Hepatocyte (in vitro differentiated cells): ENCODE measurements at regions not wholly inside any gene's neighbourhood (a gene's known extent, or its start where the extent isn't known, plus 50 kb on each side); places are given as distances from the start of the nearest gene placed in this dataset.

Experiments used
- DNase-seq: peaks from one replicate; pipeline ENCODE4 v3.0.0-alpha.2; 2016; ENCODE audit warnings: low spot score
- H2AFZ ChIP-seq: fragments of 200-600 bp; sonication (generic); 2 replicates; pipeline ENCODE4 v1.6.0; 2016; ENCODE audit warnings: antibody characterized with exemption, mild to moderate bottlenecking
- H3K27ac ChIP-seq: fragments of 200-600 bp; sonication (generic); 2 replicates; pipeline ENCODE4 v1.5.1; 2016; ENCODE audit warnings: mild to moderate bottlenecking
- H3K27me3 ChIP-seq: fragments of 200-600 bp; sonication (generic); 2 replicates; pipeline ENCODE4 v1.6.1; 2016
- H3K36me3 ChIP-seq: fragments of 200-600 bp; sonication (generic); replicated peaks from 2 replicates; pipeline ENCODE4 v1.5.1; 2016; ENCODE audit warnings: low read depth; ENCODE audit not compliant: insufficient read depth
- H3K4me1 ChIP-seq: fragments of 200-600 bp; sonication (generic); 2 replicates; pipeline ENCODE4 v1.5.1; 2016; ENCODE audit warnings: mild to moderate bottlenecking, moderate library complexity; ENCODE audit not compliant: insufficient read depth
- H3K4me2 ChIP-seq: fragments of 200-600 bp; sonication (generic); 2 replicates; pipeline ENCODE4 v1.6.0; 2016
- H3K4me3 ChIP-seq: fragments of 200-600 bp; sonication (generic); 2 replicates; pipeline ENCODE4 v1.5.1; 2016; ENCODE audit warnings: mild to moderate bottlenecking
- H3K79me2 ChIP-seq: fragments of 200-600 bp; sonication (generic); 2 replicates; pipeline ENCODE4 v1.6.0; 2017; ENCODE audit warnings: mild to moderate bottlenecking
- H3K9me2 ChIP-seq: fragments of 200-600 bp; sonication (generic); replicated peaks from 2 replicates; pipeline ENCODE4 v1.6.0; 2017; ENCODE audit warnings: mild to moderate bottlenecking; ENCODE audit not compliant: insufficient read depth
- H3K9me3 ChIP-seq: fragments of 200-600 bp; sonication (generic); 2 replicates; pipeline ENCODE4 v1.5.1; 2016; ENCODE audit warnings: low read depth, mild to moderate bottlenecking
- H4K20me1 ChIP-seq: fragments of 200-600 bp; sonication (generic); 2 replicates; pipeline ENCODE4 v1.6.0; 2016; ENCODE audit warnings: mild to moderate bottlenecking; ENCODE audit not compliant: insufficient read depth, poor library complexity, severe bottlenecking
- CTCF ChIP-seq: fragments of 200-600 bp; sonication (generic); IDR thresholded peaks from 2 replicates; pipeline ENCODE4 v1.5.1; 2016; ENCODE audit warnings: antibody characterized with exemption, mild to moderate bottlenecking; ENCODE audit not compliant: poor library complexity
- EZH2 ChIP-seq: fragments of 200-600 bp; sonication (generic); IDR thresholded peaks from 2 replicates; pipeline ENCODE4 v1.6.1; 2016; ENCODE audit warnings: antibody characterized with exemption, mild to moderate bottlenecking, borderline replicate concordance
- EZH2phosphoT487 ChIP-seq: fragments of 200-600 bp; sonication (generic); IDR thresholded peaks from one replicate; pipeline ENCODE4 v1.6.1; 2018; ENCODE audit warnings: antibody characterized with exemption, mild to moderate bottlenecking, low read depth, moderate library complexity; ENCODE audit not compliant: unreplicated experiment, severe bottlenecking
- WGBS: methylation state at CpG from one replicate; pipeline ENCODE4 v1.1.6; 2016; ENCODE audit warnings: low lambda C conversion rate; ENCODE audit errors: missing lambda C conversion rate; 5-methylcytosine and 5-hydroxymethylcytosine counted together

GRCh38 chr18:77393519-77393918 is 143.9 kb downstream of the GALR1 start:
- Histone ChIP-seq H3K4me3 (no peak overlapping the region), H3K9me3 (no peaks in the 10 kb centered on the region), H3K36me3 (no peaks in the 10 kb centered on the region), H3K9me2 (no peaks in the 10 kb centered on the region), H3K4me1 (peaks cover 5% of the 10 kb centered on the region), H3K79me2 (no peaks in the 10 kb centered on the region), H3K27ac (no peak overlapping the region), H4K20me1 (no peaks in the 10 kb centered on the region), H3K4me2 (no peak overlapping the region), H3K27me3 (no peaks in the 10 kb centered on the region), H2AFZ (no peak overlapping the region)
- DNase-seq: no peak
- 86% methylated on average over 5 of the region's 5 CpGs for WGBS
- TF ChIP-seq EZH2 (no peak), EZH2phosphoT487 (no peak), CTCF (no peak)

GRCh38 chr18:77395953-77396352 is 146.3 kb downstream of the GALR1 start:
- H3K79me2 ChIP-seq: no peaks in the 10 kb centered on the region
- no peak overlapping the region for H3K4me2 ChIP-seq
- no peak overlapping the region for H2AFZ ChIP-seq
- TF ChIP-seq CTCF: no peak
- TF ChIP-seq EZH2: no peak
- no peak for TF ChIP-seq EZH2phosphoT487
- DNase-seq: no peak
- no peaks in the 10 kb centered on the region for H3K9me3 ChIP-seq
- H3K4me1 ChIP-seq: peaks cover 5% of the 10 kb centered on the region
- H3K27me3 ChIP-seq: no peaks in the 10 kb centered on the region
- WGBS: 90% methylated on average over 2 of the region's 2 CpGs
- H3K4me3 ChIP-seq: no peak overlapping the region
- H3K36me3 ChIP-seq: no peaks in the 10 kb centered on the region
- H4K20me1 ChIP-seq: no peaks in the 10 kb centered on the region
- H3K27ac ChIP-seq: no peak overlapping the region
- H3K9me2 ChIP-seq: no peaks in the 10 kb centered on the region

- Histone ChIP-seq H4K20me1 (no peaks in the 10 kb centered on the region), H3K4me1 (peaks cover 5% of the 10 kb centered on the region), H3K9me3 (no peaks in the 10 kb centered on the region), H2AFZ (no peak overlapping the region), H3K36me3 (no peaks in the 10 kb centered on the region), H3K79me2 (no peaks in the 10 kb centered on the region), H3K4me2 (no peak overlapping the region), H3K9me2 (no peaks in the 10 kb centered on the region), H3K27me3 (no peaks in the 10 kb centered on the region), H3K27ac (peak overlapping the region; percentile 33), H3K4me3 (no peak overlapping the region)
- WGBS: 77% methylated on average over 6 of the region's 6 CpGs
- no peak for DNase-seq
- TF ChIP-seq CTCF (no peak), EZH2 (no peak), EZH2phosphoT487 (no peak)
Measured at GRCh38 chr18:77397056-77397455, 147.4 kb downstream of the GALR1 start.

GRCh38 chr18:77397617-77398016 is 148.0 kb downstream of the GALR1 start:
- Histone ChIP-seq H3K9me2 (no peaks in the 10 kb centered on the region), H3K27me3 (no peaks in the 10 kb centered on the region), H3K36me3 (no peaks in the 10 kb centered on the region), H3K79me2 (no peaks in the 10 kb centered on the region), H3K4me3 (no peak overlapping the region), H3K27ac (peak overlapping the region; percentile 33), H3K4me2 (no peak overlapping the region), H2AFZ (no peak overlapping the region), H3K4me1 (peaks cover 5% of the 10 kb centered on the region), H3K9me3 (no peaks in the 10 kb centered on the region), H4K20me1 (no peaks in the 10 kb centered on the region)
- peak; percentile 14 for DNase-seq
- WGBS: 58% methylated on average over 4 of the region's 4 CpGs
- TF ChIP-seq EZH2phosphoT487 (no peak), EZH2 (no peak), CTCF (no peak)
